ENCODE measurements at regions not wholly inside any gene's neighbourhood (a gene's known extent, or its start where the extent isn't known, plus 50 kb on each side); places are given as distances from the start of the nearest gene placed in this dataset.

- TF ChIP-seq ZNF24 (IDR thresholded peaks at IDR 0.05) (no peak), ZNF347 (CRISPR knock-in tag; IDR thresholded peaks at IDR 0.05; ENCODE audit: low read depth) (no peak), THRA (IDR thresholded peaks at IDR 0.05) (no peak), ZNF830 (CRISPR knock-in tag; IDR thresholded peaks at IDR 0.05) (no peak), ZBTB8A (IDR thresholded peaks at IDR 0.05; ENCODE audit: partially characterized antibody) (no peak), E4F1 (CRISPR knock-in tag; IDR thresholded peaks at IDR 0.05; ENCODE audit: borderline replicate concordance) (no peak), ZNF184 (CRISPR knock-in tag; IDR thresholded peaks at IDR 0.05) (no peak), UBTF (IDR thresholded peaks at IDR 0.05; ENCODE audit: borderline replicate concordance in 1 of 2, low read depth in 2 of 2, low read length in 2 of 2) (no peak), NR1H2 (CRISPR knock-in tag; IDR thresholded peaks at IDR 0.05) (no peak), TCF7 (IDR thresholded peaks at IDR 0.05; ENCODE audit: borderline replicate concordance) (peak; percentile 89), E2F6 (IDR thresholded peaks at IDR 0.05; ENCODE audit: borderline replicate concordance in 1 of 2, extremely low read depth in 1 of 2, insufficient read depth in 1 of 2, insufficient read length in 1 of 2, low read depth in 1 of 2, low read length in 1 of 2, poor library complexity in 1 of 2, severe bottlenecking in 1 of 2) (peak; percentile 35 to 49), PRPF4 (IDR thresholded peaks at IDR 0.05; ENCODE audit: insufficient read depth, low read depth, low read length, poor library complexity, severe bottlenecking) (no peak), ZBTB43 (CRISPR knock-in tag; IDR thresholded peaks at IDR 0.05) (no peak), THAP12 (CRISPR knock-in tag; IDR thresholded peaks at IDR 0.05) (no peak), NR2C2 (CRISPR knock-in tag; IDR thresholded peaks at IDR 0.05) (no peak), NR2C2 (tag; IDR thresholded peaks at IDR 0.05) (peak; percentile 65), ZNF23 (CRISPR knock-in tag; IDR thresholded peaks at IDR 0.05) (no peak)
Measured at GRCh38 chr11:33941637-33942160, 49.8 kb upstream of the LMO2 start (continued).

Measured in K562 (cell line).